Mesothelial cell of epicardium (in vitro differentiated cells): ENCODE measurements at regions not wholly inside any gene's neighbourhood (a gene's known extent, or its start where the extent isn't known, plus 50 kb on each side); places are given as distances from the start of the nearest gene placed in this dataset.

Source experiments
- DNase-seq, 2 experiments: peaks; one replicate each; pipeline ENCODE4 v3.0.0; 2021; ENCODE audit warnings: low spot score in 2 of 2; ENCODE audit not compliant: unreplicated experiment in 2 of 2
- H3K27ac Mint-ChIP-seq: 2 replicates; pipeline ENCODE4 v1.8.0; 2021; ENCODE audit warnings: mixed read lengths
- H3K27me3 Mint-ChIP-seq: 2 replicates; pipeline ENCODE4 v1.8.0; 2021; ENCODE audit warnings: low read depth, mixed read lengths
- H3K36me3 Mint-ChIP-seq: 2 replicates; pipeline ENCODE4 v1.8.0; 2021; ENCODE audit warnings: mixed read lengths
- H3K4me1 Mint-ChIP-seq: 2 replicates; pipeline ENCODE4 v1.8.0; 2021; ENCODE audit warnings: mixed read lengths
- H3K4me3 Mint-ChIP-seq: 2 replicates; pipeline ENCODE4 v1.8.0; 2021; ENCODE audit warnings: mild to moderate bottlenecking, moderate library complexity, mixed read lengths
- H3K9me3 Mint-ChIP-seq: 2 replicates; pipeline ENCODE4 v1.8.0; 2021; ENCODE audit warnings: mixed read lengths
- TF ChIP-seq, protein P1 (sequence below): fragments of 200-600 bp; sonication (generic); IDR thresholded peaks from one replicate; pipeline ENCODE4 v1.5.0; 2021; ENCODE audit warnings: antibody characterized with exemption; ENCODE audit not compliant: unreplicated experiment

GRCh38 chr2:10985260-10985659 lies 73.5 kb downstream of the KCNF1 start:
- DNase-seq: no peak
- no peaks in the 10 kb centered on the region for H3K36me3 Mint-ChIP-seq

DNA sequence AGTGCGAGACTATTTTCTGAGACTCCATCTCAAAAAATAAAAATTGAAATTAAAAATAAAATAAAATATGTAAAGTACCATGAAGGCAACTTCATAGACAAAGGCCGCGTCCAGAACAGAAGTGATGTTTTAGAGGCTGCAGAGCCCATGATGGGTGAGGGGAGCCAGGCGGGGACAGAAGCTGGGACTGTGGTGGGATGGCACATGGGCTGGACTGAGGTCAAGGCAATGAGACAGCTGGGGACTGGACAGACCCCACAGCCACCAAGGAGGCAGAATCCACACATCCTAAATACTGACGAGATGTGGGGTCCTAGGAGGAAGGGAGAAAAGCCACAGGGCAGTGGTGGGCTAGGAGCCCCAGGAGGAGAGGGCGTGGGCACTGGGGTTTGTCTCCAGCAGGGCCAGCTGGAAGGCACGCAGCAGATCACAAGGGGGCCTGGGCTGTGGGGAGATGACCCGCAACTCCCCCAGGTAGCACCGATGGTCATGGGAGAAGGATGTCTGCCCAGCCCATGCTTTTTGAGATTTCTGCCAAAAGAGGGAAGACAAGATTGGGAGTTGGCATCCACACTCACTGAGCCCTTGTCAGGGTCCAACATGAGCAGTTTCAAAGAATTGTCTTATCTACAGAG lies 74.3 kb downstream of the KCNF1 start:
- no peak for DNase-seq
- Mint-ChIP-seq H3K4me3 (no peak overlapping the region), H3K27me3 (peaks cover 4% of the 10 kb centered on the region), H3K9me3 (no peaks in the 10 kb centered on the region), H3K36me3 (no peaks in the 10 kb centered on the region), H3K27ac (peak overlapping the region; percentile 25), H3K4me1 (peaks cover 21% of the 10 kb centered on the region)
- TF ChIP-seq, protein P1, sequence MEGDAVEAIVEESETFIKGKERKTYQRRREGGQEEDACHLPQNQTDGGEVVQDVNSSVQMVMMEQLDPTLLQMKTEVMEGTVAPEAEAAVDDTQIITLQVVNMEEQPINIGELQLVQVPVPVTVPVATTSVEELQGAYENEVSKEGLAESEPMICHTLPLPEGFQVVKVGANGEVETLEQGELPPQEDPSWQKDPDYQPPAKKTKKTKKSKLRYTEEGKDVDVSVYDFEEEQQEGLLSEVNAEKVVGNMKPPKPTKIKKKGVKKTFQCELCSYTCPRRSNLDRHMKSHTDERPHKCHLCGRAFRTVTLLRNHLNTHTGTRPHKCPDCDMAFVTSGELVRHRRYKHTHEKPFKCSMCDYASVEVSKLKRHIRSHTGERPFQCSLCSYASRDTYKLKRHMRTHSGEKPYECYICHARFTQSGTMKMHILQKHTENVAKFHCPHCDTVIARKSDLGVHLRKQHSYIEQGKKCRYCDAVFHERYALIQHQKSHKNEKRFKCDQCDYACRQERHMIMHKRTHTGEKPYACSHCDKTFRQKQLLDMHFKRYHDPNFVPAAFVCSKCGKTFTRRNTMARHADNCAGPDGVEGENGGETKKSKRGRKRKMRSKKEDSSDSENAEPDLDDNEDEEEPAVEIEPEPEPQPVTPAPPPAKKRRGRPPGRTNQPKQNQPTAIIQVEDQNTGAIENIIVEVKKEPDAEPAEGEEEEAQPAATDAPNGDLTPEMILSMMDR: no peak

More at GRCh38 chr2:10985260-10985659, 73.5 kb downstream of the KCNF1 start:
- H3K4me1 Mint-ChIP-seq: peaks cover 21% of the 10 kb centered on the region
- no peak overlapping the region for H3K4me3 Mint-ChIP-seq
- no peaks in the 10 kb centered on the region for H3K9me3 Mint-ChIP-seq
- H3K27me3 Mint-ChIP-seq: peaks cover 4% of the 10 kb centered on the region
- TF ChIP-seq, protein P1: no peak
- H3K27ac Mint-ChIP-seq: peak overlapping the region; percentile 50

- Mint-ChIP-seq H3K27ac (no peak overlapping the region), H3K9me3 (no peaks in the 10 kb centered on the region), H3K4me1 (peaks cover 26% of the 10 kb centered on the region), H3K27me3 (peaks cover 4% of the 10 kb centered on the region), H3K36me3 (no peaks in the 10 kb centered on the region), H3K4me3 (no peak overlapping the region)
- TF ChIP-seq, protein P1: no peak
- DNase-seq: no peak
Measured at GRCh38 chr2:10987439-10987838, 75.7 kb downstream of the KCNF1 start.

DNA sequence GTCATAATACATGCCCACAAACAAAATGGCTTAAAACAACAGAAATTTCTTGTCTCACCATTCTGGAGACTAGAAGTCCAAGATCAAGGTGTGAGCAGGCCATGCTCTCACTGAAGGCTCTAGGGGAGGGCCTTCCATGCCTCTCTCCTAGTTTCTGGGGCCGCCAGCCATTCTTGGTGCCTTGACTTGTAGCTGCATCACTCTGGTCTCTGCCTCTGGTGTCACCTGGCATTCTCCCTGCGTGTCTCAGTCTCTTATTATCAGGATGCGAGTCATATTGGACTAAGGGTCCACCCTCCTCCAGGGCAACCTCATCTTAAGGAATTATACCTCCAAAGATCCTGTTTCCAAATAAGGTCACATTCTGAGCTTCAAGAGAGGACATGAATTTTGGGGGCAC lies 76.1 kb downstream of the KCNF1 start:
- no peak for DNase-seq
- Mint-ChIP-seq H3K27me3 (peaks cover 6% of the 10 kb centered on the region), H3K4me1 (peaks cover 26% of the 10 kb centered on the region), H3K4me3 (no peak overlapping the region), H3K36me3 (no peaks in the 10 kb centered on the region), H3K27ac (no peak overlapping the region), H3K9me3 (no peaks in the 10 kb centered on the region)
- TF ChIP-seq, protein P1: no peak

- H3K36me3 Mint-ChIP-seq: no peaks in the 10 kb centered on the region
- H3K9me3 Mint-ChIP-seq: no peaks in the 10 kb centered on the region
- peaks cover 24% of the 10 kb centered on the region for H3K4me1 Mint-ChIP-seq
- no peak for DNase-seq
- peaks cover 6% of the 10 kb centered on the region for H3K27me3 Mint-ChIP-seq
- H3K27ac Mint-ChIP-seq: no peak overlapping the region
- no peak overlapping the region for H3K4me3 Mint-ChIP-seq
- TF ChIP-seq, protein P1: no peak
Measured at GRCh38 chr2:10989151-10989550, 77.4 kb downstream of the KCNF1 start.
